GM12878 (cell line): ENCODE measurements at regions not wholly inside any gene's neighbourhood (a gene's known extent, or its start where the extent isn't known, plus 50 kb on each side); places are given as distances from the start of the nearest gene placed in this dataset.

Source experiments
- CEBPB ChIP-seq, 2 experiments: fragments of 150-350 bp in 1 of 2; IDR thresholded peaks; 2 replicates each; pipeline ENCODE4 v1.6.1; 2012 to 2014; ENCODE audit warnings: low read depth in 2 of 2, low read length in 2 of 2, borderline replicate concordance in 1 of 2, inconsistent platforms in 1 of 2
- FOS ChIP-seq: IDR thresholded peaks from 3 replicates; pipeline ENCODE4 v1.6.1; 2011; ENCODE audit warnings: borderline replicate concordance; ENCODE audit not compliant: insufficient read length; ENCODE audit errors: extremely low read depth
- HDGF ChIP-seq: fragments of 450-650 bp; IDR thresholded peaks from 2 replicates; pipeline ENCODE4 v1.6.1; 2016; ENCODE audit warnings: antibody characterized with exemption
- MYC ChIP-seq: IDR thresholded peaks from 2 replicates; pipeline ENCODE4 v1.6.1; 2011; ENCODE audit warnings: mild to moderate bottlenecking, low read length, moderate library complexity, inconsistent platforms; ENCODE audit not compliant: insufficient read depth, insufficient replicate concordance, insufficient read length, severe bottlenecking
- POLR2A ChIP-seq: IDR thresholded peaks from 2 replicates; pipeline ENCODE4 v1.6.1; 2011; ENCODE audit warnings: low read depth, mild to moderate bottlenecking, low read length
- SRF ChIP-seq, 2 experiments: IDR thresholded peaks; 2 replicates each; pipeline ENCODE4 v1.6.1; 2011; ENCODE audit warnings: low read depth in 2 of 2, low read length in 2 of 2, mild to moderate bottlenecking in 1 of 2, moderate library complexity in 1 of 2
- TAF1 ChIP-seq: IDR thresholded peaks from 2 replicates; pipeline ENCODE4 v1.6.1; 2011; ENCODE audit warnings: mild to moderate bottlenecking, low read depth, low read length, borderline replicate concordance
- TARDBP ChIP-seq: IDR thresholded peaks from 2 replicates; pipeline ENCODE4 v1.6.1; 2016; ENCODE audit warnings: borderline replicate concordance
- ZNF24 ChIP-seq: fragments of 450-650 bp; IDR thresholded peaks from 2 replicates; pipeline ENCODE4 v1.6.1; 2017; ENCODE audit warnings: antibody characterized with exemption, mild to moderate bottlenecking
- ZZZ3 ChIP-seq: IDR thresholded peaks from 2 replicates; pipeline ENCODE4 v1.6.1; 2011; ENCODE audit warnings: low read depth; ENCODE audit not compliant: control insufficient read depth, insufficient read length
- TF ChIP-seq, protein P1 (sequence below), 3 experiments: IDR thresholded peaks in 2 of 3; conservative IDR thresholded peaks in 1 of 3; 2 replicates each; pipeline ENCODE4 v1.5.1; 2011; ENCODE audit warnings: low read depth in 3 of 3, low read length in 3 of 3, mild to moderate bottlenecking in 3 of 3, control low read depth in 2 of 3, moderate library complexity in 2 of 3, inconsistent platforms in 1 of 3, mixed read lengths in 1 of 3; ENCODE audit not compliant: control insufficient read depth in 2 of 3, insufficient read depth in 1 of 3; ENCODE audit errors: extremely low read depth in 1 of 3
- TF ChIP-seq, protein P2 (sequence below): IDR thresholded peaks from 2 replicates; pipeline ENCODE4 v1.6.1; 2011; ENCODE audit warnings: low read depth, low read length, improper control_type of control experiment, borderline replicate concordance
- TF ChIP-seq, protein P3 (sequence below): IDR thresholded peaks from 2 replicates; pipeline ENCODE4 v1.6.1; 2011; ENCODE audit warnings: mild to moderate bottlenecking, low read depth, low read length, moderate library complexity; ENCODE audit not compliant: insufficient replicate concordance

DNA sequence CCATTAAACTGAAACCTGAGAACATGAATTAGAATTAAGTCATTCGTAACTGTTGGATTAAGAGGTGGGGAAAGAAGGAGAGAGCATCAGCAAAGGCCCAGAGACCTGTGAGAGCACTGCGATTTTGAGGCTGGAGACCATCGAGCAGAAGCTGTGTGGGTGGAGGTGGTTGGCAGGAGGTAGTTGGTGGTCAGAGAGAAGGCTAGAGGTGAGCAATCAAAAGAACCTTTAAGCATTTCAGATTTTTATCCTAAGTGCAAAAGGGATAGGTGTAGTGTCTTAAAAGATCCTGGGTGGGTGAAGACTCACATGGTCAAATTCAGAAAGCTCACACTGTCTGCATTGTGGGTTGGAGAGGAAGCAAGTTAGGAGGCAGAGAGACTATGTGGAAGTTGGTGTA is 65.1 kb upstream of the TEX264 start:
- TF ChIP-seq HDGF (no peak), POLR2A (no peak), MYC (no peak), TAF1 (no peak), ZNF24 (no peak), SRF (IDR thresholded peaks at IDR 0.05; ENCODE audit: low read depth in 2 of 2, low read length in 2 of 2) (no peak), CEBPB (IDR thresholded peaks at IDR 0.05; ENCODE audit: borderline replicate concordance in 1 of 2, low read depth in 2 of 2, low read length in 2 of 2) (no peak), TARDBP (no peak), FOS (no peak), ZZZ3 (no peak)
- TF ChIP-seq, protein P1, sequence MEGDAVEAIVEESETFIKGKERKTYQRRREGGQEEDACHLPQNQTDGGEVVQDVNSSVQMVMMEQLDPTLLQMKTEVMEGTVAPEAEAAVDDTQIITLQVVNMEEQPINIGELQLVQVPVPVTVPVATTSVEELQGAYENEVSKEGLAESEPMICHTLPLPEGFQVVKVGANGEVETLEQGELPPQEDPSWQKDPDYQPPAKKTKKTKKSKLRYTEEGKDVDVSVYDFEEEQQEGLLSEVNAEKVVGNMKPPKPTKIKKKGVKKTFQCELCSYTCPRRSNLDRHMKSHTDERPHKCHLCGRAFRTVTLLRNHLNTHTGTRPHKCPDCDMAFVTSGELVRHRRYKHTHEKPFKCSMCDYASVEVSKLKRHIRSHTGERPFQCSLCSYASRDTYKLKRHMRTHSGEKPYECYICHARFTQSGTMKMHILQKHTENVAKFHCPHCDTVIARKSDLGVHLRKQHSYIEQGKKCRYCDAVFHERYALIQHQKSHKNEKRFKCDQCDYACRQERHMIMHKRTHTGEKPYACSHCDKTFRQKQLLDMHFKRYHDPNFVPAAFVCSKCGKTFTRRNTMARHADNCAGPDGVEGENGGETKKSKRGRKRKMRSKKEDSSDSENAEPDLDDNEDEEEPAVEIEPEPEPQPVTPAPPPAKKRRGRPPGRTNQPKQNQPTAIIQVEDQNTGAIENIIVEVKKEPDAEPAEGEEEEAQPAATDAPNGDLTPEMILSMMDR (IDR thresholded peaks at IDR 0.05 in 2 of 3, conservative IDR thresholded peaks at IDR 0.05 in 1 of 3; ENCODE audit: control insufficient read depth in 2 of 3, extremely low read depth in 1 of 3, insufficient read depth in 1 of 3, low read depth in 3 of 3, low read length in 3 of 3): no peak
- TF ChIP-seq, protein P2, sequence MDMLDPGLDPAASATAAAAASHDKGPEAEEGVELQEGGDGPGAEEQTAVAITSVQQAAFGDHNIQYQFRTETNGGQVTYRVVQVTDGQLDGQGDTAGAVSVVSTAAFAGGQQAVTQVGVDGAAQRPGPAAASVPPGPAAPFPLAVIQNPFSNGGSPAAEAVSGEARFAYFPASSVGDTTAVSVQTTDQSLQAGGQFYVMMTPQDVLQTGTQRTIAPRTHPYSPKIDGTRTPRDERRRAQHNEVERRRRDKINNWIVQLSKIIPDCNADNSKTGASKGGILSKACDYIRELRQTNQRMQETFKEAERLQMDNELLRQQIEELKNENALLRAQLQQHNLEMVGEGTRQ: no peak
- TF ChIP-seq, protein P3, sequence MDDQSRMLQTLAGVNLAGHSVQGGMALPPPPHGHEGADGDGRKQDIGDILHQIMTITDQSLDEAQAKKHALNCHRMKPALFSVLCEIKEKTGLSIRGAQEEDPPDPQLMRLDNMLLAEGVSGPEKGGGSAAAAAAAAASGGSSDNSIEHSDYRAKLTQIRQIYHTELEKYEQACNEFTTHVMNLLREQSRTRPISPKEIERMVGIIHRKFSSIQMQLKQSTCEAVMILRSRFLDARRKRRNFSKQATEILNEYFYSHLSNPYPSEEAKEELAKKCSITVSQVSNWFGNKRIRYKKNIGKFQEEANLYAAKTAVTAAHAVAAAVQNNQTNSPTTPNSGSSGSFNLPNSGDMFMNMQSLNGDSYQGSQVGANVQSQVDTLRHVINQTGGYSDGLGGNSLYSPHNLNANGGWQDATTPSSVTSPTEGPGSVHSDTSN: no peak
